Panc1 (cell line): ENCODE measurements at regions not wholly inside any gene's neighbourhood (a gene's known extent, or its start where the extent isn't known, plus 50 kb on each side); places are given as distances from the start of the nearest gene placed in this dataset.

ENCODE experiments used
- CTCF ChIP-seq: fragments of 450-650 bp; IDR thresholded peaks from 2 replicates; pipeline ENCODE4 v1.5.1; 2017; ENCODE audit warnings: mild to moderate bottlenecking
- REST ChIP-seq, 2 experiments: IDR thresholded peaks; 2 replicates each; pipeline ENCODE4 v1.6.1; 2011 to 2012; ENCODE audit warnings: low read depth in 2 of 2, control low read depth in 1 of 2, low read length in 1 of 2, mild to moderate bottlenecking in 1 of 2, moderate library complexity in 1 of 2; ENCODE audit not compliant: insufficient read depth in 1 of 2
- SIN3A ChIP-seq: IDR thresholded peaks from 2 replicates; pipeline ENCODE4 v1.6.1; 2012; ENCODE audit warnings: low read depth, mild to moderate bottlenecking, low read length, moderate library complexity, borderline replicate concordance; ENCODE audit not compliant: insufficient read depth
- TCF7L2 ChIP-seq: IDR thresholded peaks from 2 replicates; pipeline ENCODE4 v1.6.1; 2011; ENCODE audit warnings: mild to moderate bottlenecking, low read depth, low read length, inconsistent platforms

DNA sequence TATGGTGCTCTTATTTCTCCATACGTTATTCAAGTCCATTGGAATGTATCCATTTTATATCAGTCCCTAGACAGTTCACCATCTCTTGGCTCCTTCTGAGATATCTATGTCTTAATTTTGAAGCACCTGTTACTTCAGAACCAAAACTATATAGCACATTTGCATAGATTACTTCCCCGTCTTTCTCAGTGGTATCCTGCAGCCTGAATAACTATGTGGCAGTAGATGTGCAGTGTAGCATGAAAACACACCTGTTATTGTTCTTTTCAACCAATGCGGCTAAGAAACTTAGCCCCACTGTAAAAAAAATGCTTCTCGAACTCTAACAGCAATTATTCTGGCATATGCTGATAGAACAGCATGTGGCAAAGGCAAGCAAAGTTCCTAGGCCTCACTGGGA, 1184.4 kb upstream of the ADGRB3 start:
- TF ChIP-seq CTCF (no peak), TCF7L2 (no peak), SIN3A (no peak), REST (IDR thresholded peaks at IDR 0.05; ENCODE audit: insufficient read depth in 1 of 2, low read depth in 2 of 2, low read length in 1 of 2) (no peak)
